ENCODE measurements at regions not wholly inside any gene's neighbourhood (a gene's known extent, or its start where the extent isn't known, plus 50 kb on each side); places are given as distances from the start of the nearest gene placed in this dataset.

- TF ChIP-seq EZH2 (IDR thresholded peaks at IDR 0.05; ENCODE audit: low read depth, unreplicated experiment) (no peak), CTCF (conservative IDR thresholded peaks at IDR 0.05; ENCODE audit: low read depth in 2 of 2) (no peak), JUNB (IDR thresholded peaks at IDR 0.05; ENCODE audit: unreplicated experiment) (no peak), REST (IDR thresholded peaks at IDR 0.05; ENCODE audit: unreplicated experiment) (no peak), POLR2AphosphoS5 (IDR thresholded peaks at IDR 0.05; ENCODE audit: low read depth) (no peak), EZH2phosphoT487 (IDR thresholded peaks at IDR 0.05; ENCODE audit: unreplicated experiment) (no peak)
Measured at GRCh38 chr9:126275386-126276001, 51.1 kb upstream of the MVB12B start.

Measured in GM23338 (cell line).